ENCODE measurements at regions not wholly inside any gene's neighbourhood (a gene's known extent, or its start where the extent isn't known, plus 50 kb on each side); places are given as distances from the start of the nearest gene placed in this dataset.

GRCh38 chr13:74596691-74597090 lies 462.5 kb upstream of the KLF12 start:
- H3K4me3 ChIP-seq (ENCODE audit: low read length) = no peak overlapping the region
- H3K4me1 ChIP-seq (ENCODE audit: control insufficient read depth, insufficient read depth, low read length) = no peaks in the 10 kb centered on the region
- 68% methylated on average over 4 of the region's 5 CpGs for WGBS (ENCODE audit: insufficient coverage)
- H3K4me1 Mint-ChIP-seq = no peaks in the 10 kb centered on the region
- peaks cover 10 to 14% of the 10 kb centered on the region in 2 donors for H3K27me3 Mint-ChIP-seq (ENCODE audit: low read depth in 2 of 2)
- no peaks in the 10 kb centered on the region for H3K36me3 Mint-ChIP-seq
- H3K9me3 Mint-ChIP-seq = peaks cover 0 to 4% of the 10 kb centered on the region in 2 donors
- DNase-seq (no peak), ATAC-seq (no peak)
- H3K36me3 ChIP-seq (ENCODE audit: control insufficient read depth, insufficient read depth, low read length) = no peaks in the 10 kb centered on the region
- H3K4me3 Mint-ChIP-seq = no peak overlapping the region
- peaks cover 2% of the 10 kb centered on the region for H3K27me3 ChIP-seq (ENCODE audit: control insufficient read depth, insufficient read depth, low read length)
- H3K27ac ChIP-seq (ENCODE audit: low read length) = no peak overlapping the region
- no peaks in the 10 kb centered on the region for H3K9me3 ChIP-seq (ENCODE audit: control insufficient read depth, insufficient read depth, low read length)
- H3K27ac Mint-ChIP-seq = no peak overlapping the region
- TF ChIP-seq CTCF (IDR thresholded peaks at IDR 0.05) = no peak
- intact Hi-C loops (cut with micrococcal nuclease) = no loop called here

GRCh38 chr13:74593688-74594087 lies 459.5 kb upstream of the KLF12 start:
- no peak for TF ChIP-seq CTCF (IDR thresholded peaks at IDR 0.05)
- no peak overlapping the region for H3K4me3 ChIP-seq (ENCODE audit: low read length)
- intact Hi-C loops (cut with micrococcal nuclease) = no loop called here
- ATAC-seq = no peak
- no peaks in the 10 kb centered on the region for H3K9me3 ChIP-seq (ENCODE audit: control insufficient read depth, insufficient read depth, low read length)
- H3K27me3 Mint-ChIP-seq (ENCODE audit: low read depth in 2 of 2) = peaks cover 13 to 21% of the 10 kb centered on the region in 2 donors
- H3K36me3 Mint-ChIP-seq = no peaks in the 10 kb centered on the region
- H3K27ac Mint-ChIP-seq = no peak overlapping the region
- no peaks in the 10 kb centered on the region for H3K4me1 Mint-ChIP-seq
- H3K4me3 Mint-ChIP-seq = no peak overlapping the region
- no peak for DNase-seq
- no peaks in the 10 kb centered on the region for H3K4me1 ChIP-seq (ENCODE audit: control insufficient read depth, insufficient read depth, low read length)
- no peak overlapping the region for H3K27ac ChIP-seq (ENCODE audit: low read length)
- 100% methylated on average over 2 of the region's 3 CpGs for WGBS (ENCODE audit: insufficient coverage)
- H3K36me3 ChIP-seq (ENCODE audit: control insufficient read depth, insufficient read depth, low read length) = no peaks in the 10 kb centered on the region
- peaks cover 2 to 4% of the 10 kb centered on the region in 2 donors for H3K9me3 Mint-ChIP-seq
- H3K27me3 ChIP-seq (ENCODE audit: control insufficient read depth, insufficient read depth, low read length) = peaks cover 2% of the 10 kb centered on the region

- intact Hi-C loops (cut with micrococcal nuclease) = no loop called here
- no peak overlapping the region for H3K4me3 Mint-ChIP-seq
- H3K27ac Mint-ChIP-seq = no peak overlapping the region
- H3K27me3 ChIP-seq (ENCODE audit: control insufficient read depth, insufficient read depth, low read length) = no peaks in the 10 kb centered on the region
- no peaks in the 10 kb centered on the region for H3K9me3 ChIP-seq (ENCODE audit: control insufficient read depth, insufficient read depth, low read length)
- H3K27me3 Mint-ChIP-seq (ENCODE audit: low read depth in 2 of 2) = peaks cover 22 to 23% of the 10 kb centered on the region in 2 donors
- no peaks in the 10 kb centered on the region for H3K36me3 ChIP-seq (ENCODE audit: control insufficient read depth, insufficient read depth, low read length)
- peaks cover 0 to 2% of the 10 kb centered on the region in 2 donors for H3K9me3 Mint-ChIP-seq
- no peaks in the 10 kb centered on the region for H3K36me3 Mint-ChIP-seq
- no peak overlapping the region for H3K27ac ChIP-seq (ENCODE audit: low read length)
- H3K4me1 ChIP-seq (ENCODE audit: control insufficient read depth, insufficient read depth, low read length) = no peaks in the 10 kb centered on the region
- ATAC-seq (no peak), DNase-seq (no peak)
- H3K4me3 ChIP-seq (ENCODE audit: low read length) = no peak overlapping the region
- no peak for TF ChIP-seq CTCF (IDR thresholded peaks at IDR 0.05)
- no peaks in the 10 kb centered on the region for H3K4me1 Mint-ChIP-seq
- no CpG with 5 or more reads among the region's 1 CpG for WGBS (ENCODE audit: insufficient coverage)
Measured at GRCh38 chr13:74586847-74587246, 452.6 kb upstream of the KLF12 start.

- Mint-ChIP-seq H3K4me3 (peak overlapping the region; percentile 26), H3K27me3 (ENCODE audit: low read depth in 2 of 2) (peaks cover 41 to 56% of the 10 kb centered on the region in 2 donors), H3K9me3 (no peaks in the 10 kb centered on the region), H3K4me1 (peaks cover 0 to 13% of the 10 kb centered on the region in 2 donors), H3K36me3 (no peaks in the 10 kb centered on the region), H3K27ac (no peak overlapping the region)
- no peak for DNase-seq
- H3K36me3 ChIP-seq (ENCODE audit: control insufficient read depth, insufficient read depth, low read length) = no peaks in the 10 kb centered on the region
- WGBS (ENCODE audit: insufficient coverage) = 48% methylated on average over 5 of the region's 5 CpGs
- ATAC-seq = no peak
- no peak for TF ChIP-seq CTCF (IDR thresholded peaks at IDR 0.05)
- H3K4me3 ChIP-seq (ENCODE audit: low read length) = no peak overlapping the region
- peaks cover 26% of the 10 kb centered on the region for H3K27me3 ChIP-seq (ENCODE audit: control insufficient read depth, insufficient read depth, low read length)
- intact Hi-C loops (cut with micrococcal nuclease) = no loop called here
- H3K9me3 ChIP-seq (ENCODE audit: control insufficient read depth, insufficient read depth, low read length) = no peaks in the 10 kb centered on the region
- peaks cover 10% of the 10 kb centered on the region for H3K4me1 ChIP-seq (ENCODE audit: control insufficient read depth, insufficient read depth, low read length)
- no peak overlapping the region for H3K27ac ChIP-seq (ENCODE audit: low read length)
Measured at GRCh38 chr13:74576420-74576819, 442.2 kb upstream of the KLF12 start.
